ENCODE measurements at regions not wholly inside any gene's neighbourhood (a gene's known extent, or its start where the extent isn't known, plus 50 kb on each side); places are given as distances from the start of the nearest gene placed in this dataset.

- BruUV-seq (replicated peaks), result no TSS peak
- TF ChIP-seq CTCF (IDR thresholded peaks at IDR 0.05; ENCODE audit: extremely low read depth in 1 of 2, insufficient read depth in 1 of 2, low read depth in 1 of 2, low read length in 2 of 2), result no peak
- TF ChIP-seq POLR2A (IDR thresholded peaks at IDR 0.05; ENCODE audit: low read depth, low read length), result no peak
- TF ChIP-seq POLR2AphosphoS5 (IDR thresholded peaks at IDR 0.05; ENCODE audit: insufficient read depth, low read depth, low read length), result no peak
- no peak for TF ChIP-seq EZH2 (IDR thresholded peaks at IDR 0.05; ENCODE audit: borderline replicate concordance, low read depth, low read length, severe bottlenecking)
- TF ChIP-seq MYC (IDR thresholded peaks at IDR 0.05; ENCODE audit: low read depth, low read length), result no peak
- TF ChIP-seq GATA2 (IDR thresholded peaks at IDR 0.05; ENCODE audit: insufficient read depth, insufficient read length, low read depth, low read length), result no peak
- TF ChIP-seq, protein P1, sequence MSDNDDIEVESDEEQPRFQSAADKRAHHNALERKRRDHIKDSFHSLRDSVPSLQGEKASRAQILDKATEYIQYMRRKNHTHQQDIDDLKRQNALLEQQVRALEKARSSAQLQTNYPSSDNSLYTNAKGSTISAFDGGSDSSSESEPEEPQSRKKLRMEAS (IDR thresholded peaks at IDR 0.05; ENCODE audit: insufficient read depth, insufficient read length), result no peak
- no peak for TF ChIP-seq FOS (IDR thresholded peaks at IDR 0.05; ENCODE audit: borderline replicate concordance, insufficient read depth, low read length)
- Histone ChIP-seq H3K9ac (replicated peaks; ENCODE audit: extremely low read depth, insufficient read depth, low read length) (no peak overlapping the region), H3K27ac (ENCODE audit: insufficient read depth, low read depth, low read length) (no peak overlapping the region), H3K27me3 (ENCODE audit: control insufficient read depth in 2 of 2, insufficient read depth in 2 of 2, low read length in 2 of 2) (no peaks in the 10 kb centered on the region), H3K4me1 (ENCODE audit: control insufficient read depth, extremely low read depth, insufficient read depth, low read length) (no peaks in the 10 kb centered on the region), H2AFZ (ENCODE audit: low read depth, low read length) (no peak overlapping the region), H3K9me1 (replicated peaks; ENCODE audit: control insufficient read depth, extremely low read depth, insufficient read depth, low read length) (no peaks in the 10 kb centered on the region), H3K9me3 (replicated peaks; ENCODE audit: control insufficient read depth, insufficient read depth, low read length) (no peaks in the 10 kb centered on the region), H3K4me3 (replicated peaks in 1 of 3; ENCODE audit: insufficient read depth in 1 of 3, low read depth in 1 of 3, low read length in 3 of 3) (no peak overlapping the region), H3K4me2 (ENCODE audit: insufficient read depth, low read length) (no peak overlapping the region), H3K79me2 (ENCODE audit: control insufficient read depth, insufficient read depth, low read length) (no peaks in the 10 kb centered on the region), H3K36me3 (ENCODE audit: control insufficient read depth in 2 of 2, extremely low read depth in 1 of 2, insufficient read depth in 2 of 2, low read length in 2 of 2) (no peaks in the 10 kb centered on the region), H4K20me1 (replicated peaks; ENCODE audit: control insufficient read depth, extremely low read depth, insufficient read depth, low read length) (no peaks in the 10 kb centered on the region)
- intact Hi-C loops (cut with micrococcal nuclease) (no loop called here), dilution Hi-C loops (cut with MboI; ENCODE audit: extremely low pct_ligation_motif_present, low sequenced_read_pairs) (no loop called here)
- FAIRE-seq (no peak), DNase-seq (ENCODE audit: low read depth, low spot score) (no peak)
- ChIA-PET CTCF (interaction anchor here (0.9 to 1.6 kb wide), 3 partner anchors 24 to 297 kb away, joined by 3 to 4 read pairs (median 3); no protein-coding TSS in a partner anchor), POLR2A (no interaction called here)
Measured at GRCh38 chr3:10762116-10762515, 53.9 kb upstream of the SLC6A11 start.
